ENCODE measurements at regions not wholly inside any gene's neighbourhood (a gene's known extent, or its start where the extent isn't known, plus 50 kb on each side); places are given as distances from the start of the nearest gene placed in this dataset.

- H3K4me3 ChIP-seq = no peak overlapping the region
- no peaks in the 10 kb centered on the region for H3K9me3 ChIP-seq
- no peak for TF ChIP-seq POLR2A (IDR thresholded peaks at IDR 0.05)
- TF ChIP-seq CTCF (IDR thresholded peaks at IDR 0.05 in 4 of 5, conservative IDR thresholded peaks at IDR 0.05 in 1 of 5) = no peak
- no peak for DNase-seq
- H3K4me1 ChIP-seq = peaks cover 9 to 12% of the 10 kb centered on the region in 2 donors
- H3K27ac ChIP-seq = no peak overlapping the region
- intact Hi-C loops (cut with DNase I; ENCODE audit: low total_unique reads) = loop anchor here (10.0 kb wide), 1 partner anchor 1031 kb away; no protein-coding TSS in a partner anchor
- no peaks in the 10 kb centered on the region for H3K36me3 ChIP-seq
- in situ Hi-C loops (cut with MboI; ENCODE audit: low sequenced_read_pairs in 4 of 4) = loop anchor here (10.0 kb wide), 3 partner anchors 1531 to 1581 kb away; no protein-coding TSS in a partner anchor
- H3K27me3 ChIP-seq = no peaks in the 10 kb centered on the region
- ATAC-seq = no peak
These were observed 50.2 kb upstream of the AKR1E2 start for GRCh38 chr10:4775808-4776207.

- H3K36me3 ChIP-seq = no peaks in the 10 kb centered on the region
- H3K9me3 ChIP-seq = no peaks in the 10 kb centered on the region
- TF ChIP-seq CTCF (IDR thresholded peaks at IDR 0.05 in 4 of 5, conservative IDR thresholded peaks at IDR 0.05 in 1 of 5) = no peak
- TF ChIP-seq POLR2A (IDR thresholded peaks at IDR 0.05) = no peak
- H3K4me3 ChIP-seq = no peak overlapping the region
- no peak for DNase-seq
- intact Hi-C loops (cut with DNase I; ENCODE audit: low total_unique reads) (loop anchor here (10.0 kb wide), 1 partner anchor 1027 kb away; no protein-coding TSS in a partner anchor), in situ Hi-C loops (cut with MboI; ENCODE audit: low sequenced_read_pairs in 4 of 4) (loop anchor here (5.0 to 25.0 kb wide), 8 partner anchors 260 to 1580 kb away; partner anchors contain the start of gene KLF6 (in 1 of the 4))
- H3K4me1 ChIP-seq = peaks cover 21 to 28% of the 10 kb centered on the region in 2 donors
- H3K27ac ChIP-seq = no peak overlapping the region
- no peaks in the 10 kb centered on the region for H3K27me3 ChIP-seq
- no peak for ATAC-seq
These were observed 53.8 kb upstream of the AKR1E2 start for GRCh38 chr10:4772202-4772570.

- Histone ChIP-seq H3K27me3 (no peaks in the 10 kb centered on the region), H3K4me1 (peaks cover 26 to 32% of the 10 kb centered on the region in 2 donors), H3K27ac (peak overlapping the region; percentile 17 to 67 (median 58)), H3K4me3 (no peak overlapping the region), H3K9me3 (no peaks in the 10 kb centered on the region), H3K36me3 (no peaks in the 10 kb centered on the region)
- DNase-seq (no peak), ATAC-seq (no peak)
- intact Hi-C loops (cut with DNase I; ENCODE audit: low total_unique reads) = loop anchor here (1.0 to 10.0 kb wide), 4 partner anchors 259 to 1574 kb away; no protein-coding TSS in a partner anchor
- TF ChIP-seq POLR2A (IDR thresholded peaks at IDR 0.05) (no peak), CTCF (IDR thresholded peaks at IDR 0.05 in 4 of 5, conservative IDR thresholded peaks at IDR 0.05 in 1 of 5) (no peak)
- in situ Hi-C loops (cut with MboI; ENCODE audit: low sequenced_read_pairs in 4 of 4) = loop anchor here (5.0 to 25.0 kb wide), 8 partner anchors 259 to 1579 kb away; partner anchors contain the start of gene KLF6 (in 1 of the 4)
These were observed 54.3 kb upstream of the AKR1E2 start for GRCh38 chr10:4771554-4772201.

GRCh38 chr10:4770801-4771553 lies 55.0 kb upstream of the AKR1E2 start:
- Histone ChIP-seq H3K4me3 (no peak overlapping the region), H3K36me3 (no peaks in the 10 kb centered on the region), H3K27ac (peak overlapping the region; percentile 17 to 67 (median 58)), H3K27me3 (no peaks in the 10 kb centered on the region), H3K9me3 (no peaks in the 10 kb centered on the region), H3K4me1 (peaks cover 32 to 39% of the 10 kb centered on the region in 2 donors)
- in situ Hi-C loops (cut with MboI; ENCODE audit: low sequenced_read_pairs in 4 of 4) = loop anchor here (5.0 to 25.0 kb wide), 8 partner anchors 259 to 1579 kb away; partner anchors contain the start of gene KLF6 (in 1 of the 4)
- intact Hi-C loops (cut with DNase I; ENCODE audit: low total_unique reads) = loop anchor here (1.0 to 10.0 kb wide), 4 partner anchors 258 to 1574 kb away; no protein-coding TSS in a partner anchor
- peak; percentile 39 to 60 (median 54) for TF ChIP-seq CTCF (IDR thresholded peaks at IDR 0.05 in 4 of 5, conservative IDR thresholded peaks at IDR 0.05 in 1 of 5)
- TF ChIP-seq POLR2A (IDR thresholded peaks at IDR 0.05) = no peak
- ATAC-seq (peak; percentile 58 to 74), DNase-seq (no peak)
